ENCODE measurements at regions not wholly inside any gene's neighbourhood (a gene's known extent, or its start where the extent isn't known, plus 50 kb on each side); places are given as distances from the start of the nearest gene placed in this dataset.
A peak's percentile ranks its signal among the peaks of the same experiment; 100 is the strongest.

DNA sequence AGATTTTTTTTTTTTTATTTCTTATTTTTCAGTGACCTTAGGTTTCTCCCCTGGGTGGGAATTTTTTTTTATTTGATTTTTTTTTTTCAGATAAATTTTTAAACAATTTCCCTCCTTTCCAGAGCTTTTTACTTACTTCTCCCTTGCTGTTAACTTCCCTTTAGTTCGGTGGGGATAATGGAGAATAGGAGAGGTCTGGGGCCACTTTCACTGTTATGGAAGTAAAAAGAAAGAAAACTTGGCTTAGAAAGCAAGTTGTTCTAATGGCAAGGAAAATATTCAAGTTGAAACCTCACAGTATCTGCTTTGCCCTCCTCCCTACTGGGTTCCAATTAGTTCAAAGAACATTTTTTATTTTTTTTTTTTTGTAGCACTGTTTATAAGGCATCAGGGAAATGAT, 537.1 kb upstream of the NXPH2 start:
- no peak for DNase-seq (ENCODE audit: low read depth in 2 of 2)

DNA sequence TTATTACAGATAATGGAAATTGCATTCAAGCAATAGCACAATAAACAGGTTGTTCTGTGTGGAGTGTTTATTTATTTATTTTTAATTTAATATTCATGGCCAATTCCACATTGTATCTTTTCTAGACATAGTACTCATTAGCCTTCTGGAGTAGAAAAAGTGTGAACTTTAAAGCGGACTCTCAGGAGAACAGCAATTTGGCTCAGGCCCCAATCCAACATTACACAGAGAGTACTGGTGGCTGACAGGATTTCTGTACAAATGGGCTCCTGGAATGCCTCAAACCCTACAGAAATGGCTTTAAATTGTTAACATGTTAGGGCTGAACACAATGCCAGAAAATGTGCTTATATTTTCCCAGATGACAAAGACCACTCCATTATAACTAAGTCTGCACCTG, 533.9 kb upstream of the NXPH2 start:
- no peak for DNase-seq (ENCODE audit: low read depth in 2 of 2)

GRCh38 chr2:139296672-139297209, 516.6 kb upstream of the NXPH2 start:
- no peak for DNase-seq (ENCODE audit: low read depth in 2 of 2)

- no peak for DNase-seq (ENCODE audit: low read depth in 2 of 2)
These were observed 513.9 kb upstream of the NXPH2 start for GRCh38 chr2:139293992-139294548.

DNA sequence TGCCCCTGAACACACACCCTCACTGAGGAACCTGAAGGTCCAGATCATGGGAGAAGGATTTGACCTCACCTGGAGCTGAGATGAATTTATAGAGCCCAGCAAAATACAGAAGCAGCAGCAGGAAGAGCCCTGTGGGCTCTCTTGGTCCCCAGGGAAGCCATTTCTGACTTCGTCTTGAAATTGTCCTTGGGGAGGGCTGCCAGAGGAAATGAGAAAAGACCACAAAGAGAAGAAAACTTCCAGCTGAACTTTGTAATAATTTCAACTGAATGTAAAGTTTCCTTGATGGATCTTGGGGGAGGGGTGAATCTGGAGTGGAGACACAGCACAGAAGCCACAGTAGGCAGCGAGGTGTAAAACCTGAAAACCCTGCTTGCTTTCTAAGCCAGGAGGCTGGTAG, 500.9 kb upstream of the NXPH2 start:
- DNase-seq (ENCODE audit: low read depth in 2 of 2), result no peak

DNA sequence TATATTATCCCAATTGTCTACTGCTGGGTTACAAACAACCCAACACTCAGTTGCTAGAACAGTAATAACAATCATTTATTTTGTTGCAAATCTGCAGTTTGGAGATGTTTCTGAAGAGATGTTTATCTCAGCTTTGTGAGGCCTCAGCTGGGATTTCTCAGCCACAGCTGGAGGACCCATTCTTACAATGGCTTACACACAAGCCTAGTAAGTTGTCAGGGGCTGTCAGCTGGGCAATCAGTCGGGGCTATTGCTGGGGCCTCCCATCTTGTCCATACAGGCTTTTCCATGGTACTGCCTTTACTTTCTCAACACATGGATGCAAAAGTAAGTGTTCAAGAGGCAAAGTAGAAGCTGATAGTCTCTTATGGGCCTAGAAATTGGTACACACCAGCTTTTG, 491.7 kb upstream of the NXPH2 start:
- DNase-seq (ENCODE audit: low read depth in 2 of 2), result no peak

DNA sequence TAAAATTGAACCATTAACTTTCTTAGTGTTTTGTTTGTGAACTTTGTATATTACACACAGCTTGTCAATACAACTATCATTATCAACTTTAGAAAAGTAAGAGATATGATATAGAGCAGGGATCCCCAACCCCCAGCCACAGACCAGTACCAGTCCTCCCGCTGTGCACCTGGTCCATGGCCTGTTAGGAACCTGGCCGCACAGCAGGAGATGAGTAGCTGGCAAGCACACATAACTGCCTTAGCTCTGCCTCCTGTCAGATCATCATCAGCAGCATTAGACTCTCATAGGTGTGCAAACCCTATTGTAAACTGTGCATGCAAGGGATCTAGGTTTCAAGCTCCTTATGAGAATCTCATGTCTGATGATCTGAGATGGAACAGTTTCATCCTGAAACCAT, 491.0 kb upstream of the NXPH2 start:
- DNase-seq (ENCODE audit: low read depth in 2 of 2), result no peak

GRCh38 chr2:139260052-139260430, 479.9 kb upstream of the NXPH2 start:
- DNase-seq (ENCODE audit: low read depth in 2 of 2), result no peak

DNA sequence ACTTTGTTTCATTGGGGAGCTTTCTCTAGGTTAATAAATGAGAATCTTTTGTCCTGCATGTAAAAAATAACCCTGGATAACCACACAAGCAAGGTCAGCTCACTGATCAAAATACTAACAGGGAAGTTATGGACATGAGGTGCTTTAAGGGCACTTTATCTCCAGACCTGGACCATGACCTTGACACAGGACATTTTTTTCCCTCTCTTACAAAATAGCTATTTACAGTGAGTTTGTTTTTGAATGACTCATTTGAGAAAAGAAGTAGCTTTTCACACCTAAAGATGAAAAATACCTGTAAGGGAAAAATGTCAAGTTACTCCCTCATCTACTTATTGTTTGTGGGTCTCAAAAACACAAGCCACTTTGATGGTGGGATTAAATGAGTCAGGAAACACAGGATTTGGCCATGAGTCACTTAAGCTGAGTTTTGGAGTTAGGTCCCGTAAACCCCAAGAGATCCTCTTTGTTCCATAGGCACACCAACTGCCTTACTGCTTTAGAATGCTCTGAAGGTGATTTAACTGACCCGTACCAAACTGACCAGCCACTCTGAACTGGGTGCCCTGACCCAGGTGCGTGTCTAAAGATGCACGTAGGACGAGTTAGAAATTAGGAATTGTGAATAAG, 479.3 kb upstream of the NXPH2 start:
- no peak for DNase-seq (ENCODE audit: low read depth in 2 of 2)

DNA sequence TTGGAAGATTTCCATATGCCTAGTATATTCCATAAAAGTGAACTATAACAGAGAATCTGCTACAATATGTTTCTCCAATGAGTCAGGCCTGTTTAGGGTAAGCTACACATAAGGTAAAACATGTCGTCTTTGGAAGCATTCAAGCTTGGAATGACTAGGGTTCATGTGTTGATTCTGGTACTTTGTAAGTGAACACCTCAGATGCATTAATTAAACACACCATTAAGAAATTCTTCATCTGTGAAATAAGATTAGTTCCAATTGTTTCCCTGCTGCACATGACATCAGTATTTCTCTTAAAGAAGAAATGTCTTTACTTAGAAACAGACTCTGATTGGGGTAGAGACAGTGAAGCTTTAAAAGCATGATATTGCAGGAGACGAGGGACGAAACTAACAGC, 461.1 kb upstream of the NXPH2 start:
- no peak for DNase-seq (ENCODE audit: low read depth in 2 of 2)

GRCh38 chr2:139237023-139237422, 456.8 kb upstream of the NXPH2 start:
- no peak for DNase-seq (ENCODE audit: low read depth in 2 of 2)

DNA sequence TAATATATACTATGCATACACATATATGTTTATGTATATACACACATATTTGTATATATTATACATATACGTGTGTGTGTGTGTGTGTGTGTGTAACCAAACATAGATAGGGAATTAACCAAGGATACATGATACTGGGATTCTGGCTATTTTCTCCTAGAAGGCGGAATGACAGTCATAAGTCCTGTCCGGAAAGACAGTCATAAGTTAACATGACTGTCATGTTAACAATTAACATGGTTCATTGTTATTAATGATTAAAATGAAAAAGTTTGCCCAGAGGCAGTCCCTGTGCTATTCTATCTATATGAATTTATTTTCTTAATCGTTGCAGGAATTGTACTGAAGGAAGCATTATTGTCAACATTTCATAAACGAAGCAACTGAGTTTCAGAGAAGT, 450.7 kb upstream of the NXPH2 start:
- no peak for DNase-seq (ENCODE audit: low read depth in 2 of 2)

DNA sequence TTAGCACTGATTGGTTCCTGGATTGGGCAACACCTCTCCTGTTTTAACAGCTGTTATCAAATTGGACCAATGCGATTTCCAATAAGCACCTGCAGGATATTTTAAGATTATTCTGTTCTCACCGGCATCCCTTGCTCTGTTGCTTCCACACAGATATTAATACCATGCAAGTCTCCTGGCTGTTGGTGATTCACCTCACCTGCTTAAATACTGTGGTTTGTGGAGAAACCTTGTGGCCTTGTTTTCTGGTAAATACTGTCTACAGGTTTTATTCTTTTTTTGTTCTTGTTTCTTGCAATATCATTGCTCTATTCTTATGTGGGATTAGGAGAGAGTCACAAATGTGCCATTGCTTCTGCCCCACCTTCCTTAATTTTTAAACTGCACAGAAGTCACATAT, 448.1 kb upstream of the NXPH2 start:
- DNase-seq (ENCODE audit: low read depth in 2 of 2), result no peak

DNA sequence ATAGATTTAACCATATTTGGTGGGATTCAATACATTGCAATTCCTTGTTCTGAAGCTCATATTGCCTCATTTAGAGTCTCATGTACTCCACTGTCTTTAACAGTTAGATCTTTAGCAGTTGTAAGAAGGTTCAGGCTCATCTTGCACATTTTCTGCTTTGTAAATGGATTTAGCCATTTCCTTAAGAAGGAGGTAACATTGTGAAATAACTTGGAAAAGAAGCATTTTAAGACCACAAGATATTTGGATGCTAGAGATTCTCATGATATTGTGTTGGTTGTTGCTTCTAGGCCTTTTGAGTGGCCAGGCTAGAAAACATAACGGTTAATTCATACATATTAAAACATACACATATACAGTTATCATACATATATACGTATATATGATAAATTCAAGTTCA, 445.8 kb upstream of the NXPH2 start:
- DNase-seq (ENCODE audit: low read depth in 2 of 2), result no peak

DNA sequence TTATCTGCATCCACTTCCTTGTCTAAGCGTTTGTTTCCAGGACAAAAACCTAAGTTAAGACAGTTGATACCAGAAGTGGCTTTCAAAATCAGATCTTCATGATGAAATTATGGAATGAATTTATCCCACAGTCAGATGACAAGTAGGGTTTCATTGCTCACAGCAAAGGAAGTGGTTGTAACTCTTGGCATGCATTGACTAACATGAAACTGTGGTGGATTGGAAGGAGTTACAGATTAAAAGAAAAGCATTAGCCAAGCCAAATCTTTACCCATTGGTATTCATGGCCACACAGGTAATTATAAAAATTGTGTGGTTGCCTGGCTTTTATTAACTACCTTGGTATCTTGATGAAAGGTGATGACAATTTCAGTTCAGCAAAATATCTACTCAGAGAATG, 438.0 kb upstream of the NXPH2 start:
- no peak for DNase-seq (ENCODE audit: low read depth in 2 of 2)

DNA sequence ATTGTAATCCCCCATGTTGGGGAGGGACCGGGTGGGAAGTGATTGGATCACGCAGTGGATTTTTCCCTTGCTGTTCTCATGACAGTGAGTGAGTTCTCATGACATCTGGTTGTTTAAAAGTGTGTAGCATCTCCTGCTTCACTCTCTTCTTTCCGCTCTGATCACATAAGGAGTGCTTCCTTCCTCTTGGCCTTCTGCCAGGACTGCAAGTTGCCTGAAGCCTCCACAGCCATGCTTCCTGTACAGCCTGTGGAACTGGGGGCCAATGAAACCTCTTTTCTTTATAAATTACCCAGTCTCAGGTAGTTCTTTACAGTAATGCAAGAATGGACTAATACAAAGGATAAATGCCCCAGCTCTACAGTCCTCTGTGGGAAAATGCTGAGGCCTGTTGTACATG, 437.5 kb upstream of the NXPH2 start:
- no peak for DNase-seq (ENCODE audit: low read depth in 2 of 2)

DNA sequence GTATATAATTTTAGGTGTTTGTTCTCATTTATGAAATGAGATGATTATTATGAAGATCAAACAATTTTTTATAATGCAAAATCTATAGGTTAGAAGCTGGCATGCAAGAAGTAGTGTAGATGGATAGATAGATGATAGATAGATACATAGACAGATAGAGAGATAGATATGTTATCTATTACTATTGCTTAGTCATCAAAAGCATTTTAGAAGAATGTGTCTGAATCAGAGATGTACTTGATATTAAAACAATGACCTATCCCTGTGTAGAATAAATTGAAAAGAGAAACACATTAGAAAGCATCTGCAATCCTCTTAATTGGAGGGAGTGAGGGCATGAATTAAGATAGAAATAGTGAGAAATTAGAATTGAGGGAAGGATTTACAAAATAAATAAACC, 436.2 kb upstream of the NXPH2 start:
- no peak for DNase-seq (ENCODE audit: low read depth in 2 of 2)

- no peak for DNase-seq (ENCODE audit: low read depth in 2 of 2)
These were observed 434.6 kb upstream of the NXPH2 start for GRCh38 chr2:139214801-139215200.

DNA sequence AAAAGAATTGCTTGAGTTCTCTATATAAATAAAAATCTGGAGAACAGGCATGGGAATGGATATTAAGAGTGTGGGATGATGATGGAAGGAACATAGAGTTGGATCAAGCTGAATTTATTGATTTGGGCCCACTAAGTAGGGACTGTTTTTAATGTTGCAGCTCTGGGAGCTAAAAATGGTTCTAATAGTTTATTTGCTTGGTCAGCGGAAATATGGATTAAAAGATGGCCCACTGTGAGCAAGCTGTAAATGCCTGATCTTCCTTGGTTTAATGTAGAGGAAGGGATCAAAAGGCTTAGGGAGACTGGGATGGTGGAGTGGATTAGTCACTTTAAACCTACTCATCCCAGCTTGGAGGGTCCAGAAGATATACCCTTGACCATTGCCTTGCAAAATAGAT, 429.4 kb upstream of the NXPH2 start:
- DNase-seq (ENCODE audit: low read depth in 2 of 2), result no peak

DNA sequence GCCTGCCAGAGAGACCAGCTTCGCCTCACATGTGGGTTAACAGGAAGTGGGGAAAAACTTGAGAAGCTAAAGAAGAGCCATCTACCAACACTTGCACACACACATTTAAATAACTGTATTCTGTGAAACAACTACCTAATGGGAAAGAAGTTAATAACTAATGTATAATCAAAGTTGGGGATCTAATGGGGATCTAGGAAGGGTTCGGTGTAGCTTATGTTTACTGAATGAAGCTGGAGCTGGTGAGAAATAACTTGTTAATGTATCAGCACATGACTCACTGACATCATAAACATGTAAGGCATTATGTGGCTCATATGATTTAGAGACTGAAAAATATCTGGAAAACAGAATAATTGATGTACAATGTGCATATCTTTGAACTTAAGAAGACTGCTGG, 421.3 kb upstream of the NXPH2 start:
- peak in 1 of 2 experiments; percentile 1 for DNase-seq (ENCODE audit: low read depth in 2 of 2)

DNA sequence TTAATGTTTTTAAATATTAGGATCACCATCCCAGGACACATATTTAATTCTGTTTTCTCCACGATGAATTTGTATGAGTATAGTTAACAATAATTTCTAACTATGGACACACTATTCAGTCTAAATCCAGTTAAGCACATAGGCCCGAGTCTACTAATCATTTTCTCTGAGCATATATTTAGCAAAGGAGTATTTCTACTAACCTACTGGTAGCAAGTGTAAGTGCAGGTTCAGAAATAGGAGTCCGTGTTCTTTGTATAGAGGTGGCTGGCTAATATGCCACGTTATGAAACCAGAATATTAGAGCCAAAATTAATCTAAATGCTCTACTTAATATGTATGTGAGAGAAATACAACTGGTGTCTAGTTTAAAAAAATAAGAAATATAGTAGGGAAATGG, 416.6 kb upstream of the NXPH2 start:
- DNase-seq (ENCODE audit: low read depth in 2 of 2), result no peak

DNA sequence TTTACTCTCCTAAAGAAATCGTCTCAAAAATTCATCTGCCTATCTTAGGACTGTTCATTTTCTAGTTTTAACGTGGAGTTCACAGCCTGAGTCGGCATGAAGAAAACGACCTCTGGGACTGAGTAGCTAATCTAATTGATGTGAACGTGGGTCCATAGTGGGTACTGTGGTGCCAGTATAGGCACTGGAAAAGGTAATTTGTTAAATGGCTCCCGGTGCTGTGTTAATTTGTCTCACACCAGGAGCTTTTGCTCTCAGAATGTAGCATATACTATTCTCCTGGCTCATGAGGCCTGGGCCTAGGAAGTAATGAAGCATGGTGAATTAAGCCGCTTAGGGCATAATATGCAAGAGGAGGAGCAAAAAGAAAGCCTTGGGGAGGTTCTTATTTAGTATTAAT, 414.4 kb upstream of the NXPH2 start:
- DNase-seq (ENCODE audit: low read depth in 2 of 2), result no peak

GRCh38 chr2:139177041-139177440, 396.9 kb upstream of the NXPH2 start:
- DNase-seq (ENCODE audit: low read depth in 2 of 2), result no peak

- DNase-seq (ENCODE audit: low read depth in 2 of 2), result no peak
These were observed 395.3 kb upstream of the NXPH2 start for GRCh38 chr2:139175510-139175909.

Measured in fibroblast of skin of left quadriceps (primary cell).